ENCODE measurements at regions not wholly inside any gene's neighbourhood (a gene's known extent, or its start where the extent isn't known, plus 50 kb on each side); places are given as distances from the start of the nearest gene placed in this dataset.

DNA sequence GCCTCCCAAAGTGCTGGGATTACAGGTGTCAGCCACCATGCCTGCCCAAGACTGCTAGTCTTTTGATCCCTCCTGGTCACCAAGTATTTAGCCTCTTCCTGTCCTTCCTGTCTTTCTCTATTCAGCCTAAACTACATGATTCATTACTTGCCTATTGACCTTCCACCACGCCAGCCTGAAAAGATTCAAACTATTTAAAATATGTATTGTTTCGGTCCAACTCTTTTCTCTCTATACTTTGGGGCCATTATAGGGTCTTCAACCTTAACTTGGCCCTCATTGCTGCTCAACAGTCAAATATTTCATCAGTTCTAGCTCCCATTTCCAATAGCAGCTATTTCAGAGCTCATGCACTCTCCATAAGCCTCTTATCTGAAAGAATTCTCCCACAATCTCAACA is 153.0 kb downstream of the TNFSF18 start:
- DNase-seq = no peak
- H3K9me3 ChIP-seq = no peaks in the 10 kb centered on the region
- H3K4me3 ChIP-seq = no peak overlapping the region
- H3K27me3 ChIP-seq = no peaks in the 10 kb centered on the region
- H3K36me3 ChIP-seq = no peaks in the 10 kb centered on the region
- TF ChIP-seq POLR2A (IDR thresholded peaks at IDR 0.05) = no peak
- TF ChIP-seq, protein P1, sequence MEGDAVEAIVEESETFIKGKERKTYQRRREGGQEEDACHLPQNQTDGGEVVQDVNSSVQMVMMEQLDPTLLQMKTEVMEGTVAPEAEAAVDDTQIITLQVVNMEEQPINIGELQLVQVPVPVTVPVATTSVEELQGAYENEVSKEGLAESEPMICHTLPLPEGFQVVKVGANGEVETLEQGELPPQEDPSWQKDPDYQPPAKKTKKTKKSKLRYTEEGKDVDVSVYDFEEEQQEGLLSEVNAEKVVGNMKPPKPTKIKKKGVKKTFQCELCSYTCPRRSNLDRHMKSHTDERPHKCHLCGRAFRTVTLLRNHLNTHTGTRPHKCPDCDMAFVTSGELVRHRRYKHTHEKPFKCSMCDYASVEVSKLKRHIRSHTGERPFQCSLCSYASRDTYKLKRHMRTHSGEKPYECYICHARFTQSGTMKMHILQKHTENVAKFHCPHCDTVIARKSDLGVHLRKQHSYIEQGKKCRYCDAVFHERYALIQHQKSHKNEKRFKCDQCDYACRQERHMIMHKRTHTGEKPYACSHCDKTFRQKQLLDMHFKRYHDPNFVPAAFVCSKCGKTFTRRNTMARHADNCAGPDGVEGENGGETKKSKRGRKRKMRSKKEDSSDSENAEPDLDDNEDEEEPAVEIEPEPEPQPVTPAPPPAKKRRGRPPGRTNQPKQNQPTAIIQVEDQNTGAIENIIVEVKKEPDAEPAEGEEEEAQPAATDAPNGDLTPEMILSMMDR (IDR thresholded peaks at IDR 0.05) = no peak
- no peaks in the 10 kb centered on the region for H3K4me1 ChIP-seq
- intact Hi-C loops (cut with DNase I; ENCODE audit: low total_unique reads) = no loop called here
- H3K27ac ChIP-seq = no peak overlapping the region

DNA sequence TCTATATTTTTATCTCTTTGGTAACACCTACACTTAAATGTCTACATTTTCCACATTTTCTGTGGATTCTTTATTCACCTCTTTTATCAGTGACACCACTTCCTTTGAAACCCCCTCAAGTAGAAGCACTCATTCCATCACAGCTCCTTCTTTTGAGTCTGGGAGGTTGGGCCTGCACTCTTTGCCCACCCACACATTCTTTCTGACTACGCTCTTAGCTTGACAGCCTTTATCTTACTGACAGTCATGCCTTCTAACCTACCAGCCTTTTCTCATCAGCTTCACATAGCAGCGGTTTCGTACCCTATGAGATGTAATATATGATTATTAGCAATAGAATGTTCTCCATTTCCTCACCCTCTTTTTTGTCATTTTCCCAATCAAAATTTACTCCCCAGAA is 151.9 kb downstream of the TNFSF18 start:
- intact Hi-C loops (cut with DNase I; ENCODE audit: low total_unique reads) = no loop called here

DNA sequence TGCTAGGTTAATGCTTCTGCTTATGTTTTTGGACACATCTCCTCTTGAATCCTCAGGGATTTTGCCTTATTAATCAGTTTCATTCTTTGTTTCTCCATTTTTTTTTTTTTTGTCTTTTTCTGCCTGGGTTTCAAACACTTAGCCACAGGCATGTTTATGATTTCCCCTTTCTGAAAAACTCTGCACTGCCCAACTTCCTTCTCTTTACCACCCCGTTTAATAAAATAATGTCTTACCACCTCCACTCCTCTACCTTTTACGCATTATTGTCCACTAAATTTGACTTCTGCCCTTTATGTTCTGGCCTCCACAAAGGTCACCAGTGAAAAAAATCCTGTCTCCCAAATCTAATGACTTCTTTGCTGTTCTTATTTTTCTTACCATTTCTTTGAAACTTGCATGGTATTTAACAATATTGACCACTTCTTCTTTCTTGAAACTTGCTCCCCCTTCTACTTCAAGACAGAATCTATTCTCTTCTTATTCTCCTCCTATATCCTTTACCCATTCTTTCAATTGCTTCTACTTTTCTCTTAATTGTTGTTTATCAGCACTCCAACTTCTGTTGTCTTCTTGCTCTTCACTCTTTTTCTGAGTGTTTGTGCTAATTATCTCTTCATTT is 150.3 kb downstream of the TNFSF18 start:
- intact Hi-C loops (cut with DNase I; ENCODE audit: low total_unique reads) = no loop called here
- H3K4me1 ChIP-seq = no peaks in the 10 kb centered on the region
- H3K9me3 ChIP-seq = no peaks in the 10 kb centered on the region
- H3K27me3 ChIP-seq = no peaks in the 10 kb centered on the region
- no peak overlapping the region for H3K27ac ChIP-seq
- DNase-seq = no peak
- H3K4me3 ChIP-seq = no peak overlapping the region
- H3K36me3 ChIP-seq = no peaks in the 10 kb centered on the region
- TF ChIP-seq, protein P1 (IDR thresholded peaks at IDR 0.05) = no peak
- TF ChIP-seq POLR2A (IDR thresholded peaks at IDR 0.05) = no peak

More for the DNA sequence above, 151.9 kb downstream of the TNFSF18 start:
- Histone ChIP-seq H3K27ac (no peak overlapping the region), H3K4me3 (no peak overlapping the region), H3K4me1 (no peaks in the 10 kb centered on the region), H3K36me3 (no peaks in the 10 kb centered on the region), H3K9me3 (no peaks in the 10 kb centered on the region), H3K27me3 (no peaks in the 10 kb centered on the region)
- DNase-seq = no peak
- TF ChIP-seq POLR2A (IDR thresholded peaks at IDR 0.05) = no peak
- TF ChIP-seq, protein P1 (IDR thresholded peaks at IDR 0.05) = no peak

DNA sequence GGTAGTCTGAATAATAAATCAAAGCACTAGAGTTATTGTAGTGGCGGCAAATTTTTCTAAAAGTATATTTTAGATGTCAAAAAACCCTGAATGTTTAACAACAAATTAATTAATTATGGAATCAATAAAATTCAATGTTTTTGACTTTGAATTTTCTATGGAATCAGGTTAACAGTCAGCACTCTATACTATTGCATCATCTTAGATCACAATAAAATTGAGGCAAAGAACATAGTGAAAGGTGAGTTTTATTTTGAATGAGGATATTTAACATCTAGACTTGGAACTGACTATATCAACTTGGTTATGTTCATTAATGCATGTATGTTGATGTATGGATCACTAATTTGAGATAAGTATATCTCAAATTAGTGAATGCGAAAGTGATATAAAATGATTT is 148.5 kb downstream of the TNFSF18 start:
- Histone ChIP-seq H3K36me3 (no peaks in the 10 kb centered on the region), H3K27ac (no peak overlapping the region), H3K9me3 (no peaks in the 10 kb centered on the region), H3K4me3 (no peak overlapping the region), H3K27me3 (no peaks in the 10 kb centered on the region), H3K4me1 (no peaks in the 10 kb centered on the region)
- TF ChIP-seq, protein P1 (IDR thresholded peaks at IDR 0.05) = no peak
- TF ChIP-seq POLR2A (IDR thresholded peaks at IDR 0.05) = no peak
- no peak for DNase-seq
- intact Hi-C loops (cut with DNase I; ENCODE audit: low total_unique reads) = no loop called here

DNA sequence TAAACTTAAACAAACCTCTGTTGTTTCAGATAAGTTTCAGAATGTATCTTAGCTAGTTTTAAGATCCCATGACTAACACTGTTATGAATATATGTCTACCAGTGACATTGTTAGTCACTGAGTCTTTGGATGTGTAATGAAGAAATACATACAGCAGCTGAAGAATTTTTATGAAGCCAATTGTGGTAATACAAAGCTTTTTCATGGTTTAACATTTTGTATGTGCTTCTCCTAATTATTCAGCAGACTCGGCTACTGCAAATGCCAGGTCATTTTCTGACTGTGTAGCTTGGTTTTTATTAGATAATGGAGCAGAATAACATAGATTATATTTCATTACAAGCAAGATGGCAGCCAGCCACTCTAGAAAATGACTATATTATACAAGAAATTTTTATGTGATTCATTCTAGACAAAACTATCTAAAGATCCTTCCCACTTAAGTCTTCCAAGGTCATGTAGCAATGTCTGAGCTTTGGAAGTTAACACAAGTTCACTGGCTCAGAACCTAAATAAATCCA is 147.8 kb downstream of the TNFSF18 start:
- DNase-seq = no peak
- intact Hi-C loops (cut with DNase I; ENCODE audit: low total_unique reads) = no loop called here
- no peak overlapping the region for H3K27ac ChIP-seq
- no peak for TF ChIP-seq POLR2A (IDR thresholded peaks at IDR 0.05)
- H3K4me3 ChIP-seq = no peak overlapping the region
- H3K27me3 ChIP-seq = no peaks in the 10 kb centered on the region
- no peaks in the 10 kb centered on the region for H3K4me1 ChIP-seq
- H3K36me3 ChIP-seq = no peaks in the 10 kb centered on the region
- H3K9me3 ChIP-seq = no peaks in the 10 kb centered on the region

Data from uterus (tissue), 3 donors.